GM10266 (cell line): ENCODE measurements at regions not wholly inside any gene's neighbourhood (a gene's known extent, or its start where the extent isn't known, plus 50 kb on each side); places are given as distances from the start of the nearest gene placed in this dataset.

Source experiments
- DNase-seq: peaks from one replicate; pipeline ENCODE4 v3.0.0; 2012; ENCODE audit errors: extremely low spot score
- TF ChIP-seq, protein P1 (sequence below): IDR thresholded peaks from 2 replicates; pipeline ENCODE4 v1.5.1; 2012; ENCODE audit warnings: mild to moderate bottlenecking, low read depth; ENCODE audit not compliant: control insufficient read depth, insufficient read depth; ENCODE audit errors: missing control alignments

- no peak for DNase-seq
- TF ChIP-seq, protein P1, sequence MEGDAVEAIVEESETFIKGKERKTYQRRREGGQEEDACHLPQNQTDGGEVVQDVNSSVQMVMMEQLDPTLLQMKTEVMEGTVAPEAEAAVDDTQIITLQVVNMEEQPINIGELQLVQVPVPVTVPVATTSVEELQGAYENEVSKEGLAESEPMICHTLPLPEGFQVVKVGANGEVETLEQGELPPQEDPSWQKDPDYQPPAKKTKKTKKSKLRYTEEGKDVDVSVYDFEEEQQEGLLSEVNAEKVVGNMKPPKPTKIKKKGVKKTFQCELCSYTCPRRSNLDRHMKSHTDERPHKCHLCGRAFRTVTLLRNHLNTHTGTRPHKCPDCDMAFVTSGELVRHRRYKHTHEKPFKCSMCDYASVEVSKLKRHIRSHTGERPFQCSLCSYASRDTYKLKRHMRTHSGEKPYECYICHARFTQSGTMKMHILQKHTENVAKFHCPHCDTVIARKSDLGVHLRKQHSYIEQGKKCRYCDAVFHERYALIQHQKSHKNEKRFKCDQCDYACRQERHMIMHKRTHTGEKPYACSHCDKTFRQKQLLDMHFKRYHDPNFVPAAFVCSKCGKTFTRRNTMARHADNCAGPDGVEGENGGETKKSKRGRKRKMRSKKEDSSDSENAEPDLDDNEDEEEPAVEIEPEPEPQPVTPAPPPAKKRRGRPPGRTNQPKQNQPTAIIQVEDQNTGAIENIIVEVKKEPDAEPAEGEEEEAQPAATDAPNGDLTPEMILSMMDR, result no peak
Measured at GRCh38 chr9:73890685-73891277, 606.4 kb upstream of the RORB start.

DNA sequence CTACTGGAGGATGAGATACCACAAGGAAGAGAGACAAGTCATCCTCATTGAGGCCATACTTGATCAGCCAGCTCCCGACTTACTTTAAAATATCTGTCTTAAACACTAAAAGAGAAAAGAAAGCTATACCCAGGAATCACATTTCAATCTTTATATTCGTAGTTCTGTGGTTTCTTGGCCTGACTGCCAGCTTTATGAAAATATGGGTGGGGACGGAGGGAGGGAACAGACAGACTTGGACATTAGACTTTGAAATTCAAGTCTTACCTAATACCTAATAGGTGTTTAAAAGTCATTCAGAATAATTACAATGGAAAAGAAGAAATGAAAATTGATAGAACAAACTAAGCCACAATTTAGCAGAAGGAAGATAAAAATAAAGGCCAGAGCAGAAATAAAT, 604.8 kb upstream of the RORB start:
- DNase-seq, result no peak
- TF ChIP-seq, protein P1, result no peak

- TF ChIP-seq, protein P1, result no peak
- DNase-seq, result no peak
Measured at GRCh38 chr9:73893230-73893629, 603.9 kb upstream of the RORB start.

DNA sequence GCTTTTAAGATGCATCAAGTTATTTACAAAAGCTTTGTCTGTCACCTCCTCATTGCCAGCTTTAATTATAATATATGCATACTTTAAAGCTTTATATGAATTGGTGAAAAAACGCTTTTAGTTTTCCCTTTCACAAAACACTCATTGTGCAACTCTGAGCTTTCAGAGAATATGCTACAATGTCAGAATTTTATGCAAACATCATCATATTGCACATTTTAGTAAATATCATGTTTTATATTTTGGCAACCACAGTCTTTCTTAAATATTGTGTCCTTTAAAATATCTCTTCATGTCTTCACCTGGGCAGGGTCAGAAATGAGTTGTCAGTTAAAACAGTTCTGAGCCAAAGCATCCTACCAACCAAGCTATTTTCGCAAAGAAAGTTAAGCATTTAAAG, 601.1 kb upstream of the RORB start:
- TF ChIP-seq, protein P1, result no peak
- no peak for DNase-seq

DNA sequence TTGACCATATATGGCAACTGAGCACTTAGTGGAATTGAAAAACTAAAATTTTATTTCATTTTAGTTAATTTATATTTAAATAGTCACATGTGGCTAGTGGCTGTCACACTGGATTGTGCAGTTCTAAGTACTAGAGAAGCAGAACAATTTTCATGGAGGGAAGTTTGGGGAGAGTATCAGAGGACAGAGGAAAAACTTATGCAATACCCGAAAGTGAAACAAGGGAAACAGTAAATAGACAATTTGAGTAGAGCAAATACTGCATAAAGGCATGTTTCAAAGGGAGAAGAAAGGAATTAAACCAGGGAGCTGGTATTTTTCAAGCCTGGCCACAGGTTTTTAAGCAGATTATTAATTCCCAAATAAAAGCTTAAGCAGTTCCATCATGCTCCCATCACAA, 590.5 kb upstream of the RORB start:
- DNase-seq, result no peak
- TF ChIP-seq, protein P1, result no peak

DNA sequence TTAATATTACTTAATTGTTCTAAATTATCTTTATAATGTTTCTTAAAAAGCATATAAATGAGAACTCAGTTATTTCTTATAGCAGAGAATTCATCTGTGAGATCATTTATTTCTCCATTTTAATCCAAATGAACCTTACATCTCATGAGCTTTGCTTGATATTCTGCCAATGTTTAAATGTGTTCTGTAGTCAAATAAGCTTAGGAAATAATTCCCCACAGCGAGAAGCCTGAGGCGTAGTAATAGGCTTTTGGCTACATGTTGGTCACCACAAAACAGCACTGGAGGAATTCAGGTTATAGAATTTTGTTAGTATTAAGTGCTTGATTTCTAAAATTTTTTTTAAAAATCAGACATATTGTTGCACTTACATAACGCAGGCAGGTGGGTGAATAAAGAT, 585.3 kb upstream of the RORB start:
- DNase-seq, result no peak
- TF ChIP-seq, protein P1, result no peak

- DNase-seq, result no peak
- TF ChIP-seq, protein P1, result no peak
Measured at GRCh38 chr9:73916016-73916673, 581.0 kb upstream of the RORB start.
